Liver (tissue), 3 donors: ENCODE measurements at regions not wholly inside any gene's neighbourhood (a gene's known extent, or its start where the extent isn't known, plus 50 kb on each side); places are given as distances from the start of the nearest gene placed in this dataset.

Experiments
- HNF4G ChIP-seq: IDR thresholded peaks from 2 replicates; pipeline ENCODE4 v1.6.1; 2016; ENCODE audit warnings: antibody characterized with exemption
- NR2F2 ChIP-seq: IDR thresholded peaks from 2 replicates; pipeline ENCODE4 v1.6.1; 2016; ENCODE audit warnings: antibody characterized with exemption
- RXRA ChIP-seq, 2 donors: IDR thresholded peaks; 2 replicates each; pipeline ENCODE4 v1.6.1; 2017 to 2018; ENCODE audit warnings: antibody characterized with exemption in 2 of 2, mild to moderate bottlenecking in 1 of 2
- SP1 ChIP-seq: IDR thresholded peaks from 2 replicates; pipeline ENCODE4 v1.6.1; 2018; ENCODE audit warnings: antibody characterized with exemption, mild to moderate bottlenecking
- TAF1 ChIP-seq: conservative IDR thresholded peaks from 2 replicates; pipeline ENCODE4 v1.6.1; 2016; ENCODE audit warnings: antibody characterized with exemption, mild to moderate bottlenecking
- TF ChIP-seq, protein P1 (sequence below): IDR thresholded peaks from 2 replicates; pipeline ENCODE4 v1.6.1; 2016; ENCODE audit warnings: antibody characterized with exemption
- TF ChIP-seq, protein P2 (sequence below): IDR thresholded peaks from 2 replicates; pipeline ENCODE4 v1.6.1; 2016; ENCODE audit warnings: antibody characterized with exemption
- TF ChIP-seq, protein P3 (sequence below): fragments of 150-350 bp; IDR thresholded peaks from 2 replicates; pipeline ENCODE4 v1.5.1; 2017; ENCODE audit warnings: improper control_type of control experiment, low read depth, low read length; ENCODE audit not compliant: missing input control
- TF ChIP-seq, protein P4 (sequence below): IDR thresholded peaks from 2 replicates; pipeline ENCODE4 v1.6.1; 2016; ENCODE audit warnings: antibody characterized with exemption
- donor health status: healthy.
- donor health status: healthy.

DNA sequence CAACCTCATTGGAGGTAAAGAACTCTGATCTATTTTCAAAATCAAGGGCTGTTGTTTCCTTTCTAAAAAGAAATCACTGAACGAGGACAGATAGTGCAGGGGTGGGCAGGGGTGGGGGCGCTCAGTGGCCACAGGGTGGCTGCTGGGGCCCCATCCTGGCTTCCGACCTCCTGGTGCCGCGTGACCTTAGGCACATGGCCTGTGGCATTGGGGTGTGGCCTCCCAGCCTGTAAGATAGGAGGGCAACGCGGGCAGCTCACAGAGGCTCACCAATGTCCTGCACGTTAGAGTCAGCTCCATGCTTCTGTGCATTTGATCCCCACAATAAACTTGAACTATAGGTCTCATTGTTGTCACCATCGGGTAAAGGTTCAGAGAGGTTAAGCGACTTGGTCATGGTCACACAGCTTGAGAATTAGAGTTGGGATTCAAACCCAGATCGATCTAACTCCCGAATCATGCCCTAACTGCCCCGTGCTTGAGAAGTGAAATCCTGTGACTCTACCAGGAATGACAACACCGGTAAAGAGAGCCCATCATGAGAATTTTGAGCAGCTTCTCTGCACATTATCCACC lies 148.0 kb upstream of the SLC6A11 start:
- TF ChIP-seq, protein P1, sequence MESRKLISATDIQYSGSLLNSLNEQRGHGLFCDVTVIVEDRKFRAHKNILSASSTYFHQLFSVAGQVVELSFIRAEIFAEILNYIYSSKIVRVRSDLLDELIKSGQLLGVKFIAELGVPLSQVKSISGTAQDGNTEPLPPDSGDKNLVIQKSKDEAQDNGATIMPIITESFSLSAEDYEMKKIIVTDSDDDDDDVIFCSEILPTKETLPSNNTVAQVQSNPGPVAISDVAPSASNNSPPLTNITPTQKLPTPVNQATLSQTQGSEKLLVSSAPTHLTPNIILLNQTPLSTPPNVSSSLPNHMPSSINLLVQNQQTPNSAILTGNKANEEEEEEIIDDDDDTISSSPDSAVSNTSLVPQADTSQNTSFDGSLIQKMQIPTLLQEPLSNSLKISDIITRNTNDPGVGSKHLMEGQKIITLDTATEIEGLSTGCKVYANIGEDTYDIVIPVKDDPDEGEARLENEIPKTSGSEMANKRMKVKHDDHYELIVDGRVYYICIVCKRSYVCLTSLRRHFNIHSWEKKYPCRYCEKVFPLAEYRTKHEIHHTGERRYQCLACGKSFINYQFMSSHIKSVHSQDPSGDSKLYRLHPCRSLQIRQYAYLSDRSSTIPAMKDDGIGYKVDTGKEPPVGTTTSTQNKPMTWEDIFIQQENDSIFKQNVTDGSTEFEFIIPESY = no peak
- TF ChIP-seq NR2F2 = no peak
- TF ChIP-seq, protein P2, sequence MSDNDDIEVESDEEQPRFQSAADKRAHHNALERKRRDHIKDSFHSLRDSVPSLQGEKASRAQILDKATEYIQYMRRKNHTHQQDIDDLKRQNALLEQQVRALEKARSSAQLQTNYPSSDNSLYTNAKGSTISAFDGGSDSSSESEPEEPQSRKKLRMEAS = no peak
- TF ChIP-seq, protein P3, sequence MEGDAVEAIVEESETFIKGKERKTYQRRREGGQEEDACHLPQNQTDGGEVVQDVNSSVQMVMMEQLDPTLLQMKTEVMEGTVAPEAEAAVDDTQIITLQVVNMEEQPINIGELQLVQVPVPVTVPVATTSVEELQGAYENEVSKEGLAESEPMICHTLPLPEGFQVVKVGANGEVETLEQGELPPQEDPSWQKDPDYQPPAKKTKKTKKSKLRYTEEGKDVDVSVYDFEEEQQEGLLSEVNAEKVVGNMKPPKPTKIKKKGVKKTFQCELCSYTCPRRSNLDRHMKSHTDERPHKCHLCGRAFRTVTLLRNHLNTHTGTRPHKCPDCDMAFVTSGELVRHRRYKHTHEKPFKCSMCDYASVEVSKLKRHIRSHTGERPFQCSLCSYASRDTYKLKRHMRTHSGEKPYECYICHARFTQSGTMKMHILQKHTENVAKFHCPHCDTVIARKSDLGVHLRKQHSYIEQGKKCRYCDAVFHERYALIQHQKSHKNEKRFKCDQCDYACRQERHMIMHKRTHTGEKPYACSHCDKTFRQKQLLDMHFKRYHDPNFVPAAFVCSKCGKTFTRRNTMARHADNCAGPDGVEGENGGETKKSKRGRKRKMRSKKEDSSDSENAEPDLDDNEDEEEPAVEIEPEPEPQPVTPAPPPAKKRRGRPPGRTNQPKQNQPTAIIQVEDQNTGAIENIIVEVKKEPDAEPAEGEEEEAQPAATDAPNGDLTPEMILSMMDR = no peak
- no peak for TF ChIP-seq SP1
- TF ChIP-seq HNF4G = no peak
- no peak for TF ChIP-seq RXRA (IDR thresholded peaks at IDR 0.05)
- TF ChIP-seq TAF1 = no peak
- TF ChIP-seq, protein P4, sequence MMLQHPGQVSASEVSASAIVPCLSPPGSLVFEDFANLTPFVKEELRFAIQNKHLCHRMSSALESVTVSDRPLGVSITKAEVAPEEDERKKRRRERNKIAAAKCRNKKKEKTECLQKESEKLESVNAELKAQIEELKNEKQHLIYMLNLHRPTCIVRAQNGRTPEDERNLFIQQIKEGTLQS = no peak
